LHCN-M2 (cell line): ENCODE measurements at regions not wholly inside any gene's neighbourhood (a gene's known extent, or its start where the extent isn't known, plus 50 kb on each side); places are given as distances from the start of the nearest gene placed in this dataset.
"Not testable (repeated sequence)": the region's sequence is repeated elsewhere in the genome, so short reads cannot be mapped to it uniquely, and the experiment has no call there.

Experiments
- DNase-seq: peaks from one replicate; pipeline ENCODE4 v3.0.0-alpha.2; 2012; ENCODE audit warnings: low read depth

- DNase-seq, result no peak
These were observed 904.3 kb upstream of the GRIA3 start for GRCh38 chrX:122279746-122280145.

GRCh38 chrX:122299822-122300221 is 884.3 kb upstream of the GRIA3 start:
- not testable (repeated sequence) for DNase-seq

GRCh38 chrX:122301491-122301890 is 882.6 kb upstream of the GRIA3 start:
- no peak for DNase-seq

GRCh38 chrX:122303761-122304160 is 880.3 kb upstream of the GRIA3 start:
- no peak for DNase-seq

- no peak for DNase-seq
These were observed 839.3 kb upstream of the GRIA3 start for GRCh38 chrX:122344816-122345215.

- no peak for DNase-seq
These were observed 820.8 kb upstream of the GRIA3 start for GRCh38 chrX:122363112-122363795.

- DNase-seq, result not testable (repeated sequence)
These were observed 808.5 kb upstream of the GRIA3 start for GRCh38 chrX:122375533-122375932.

GRCh38 chrX:122389005-122389404 is 795.1 kb upstream of the GRIA3 start:
- DNase-seq, result no peak

- DNase-seq, result no peak
These were observed 765.3 kb upstream of the GRIA3 start for GRCh38 chrX:122418758-122419157.

- DNase-seq, result no peak
These were observed 762.5 kb upstream of the GRIA3 start for GRCh38 chrX:122421434-122422121.

- no peak for DNase-seq
These were observed 761.5 kb upstream of the GRIA3 start for GRCh38 chrX:122422547-122422946.

GRCh38 chrX:122434942-122435341 is 749.1 kb upstream of the GRIA3 start:
- DNase-seq, result no peak

GRCh38 chrX:122439831-122440230 is 744.2 kb upstream of the GRIA3 start:
- DNase-seq, result no peak

GRCh38 chrX:122440832-122441231 is 743.2 kb upstream of the GRIA3 start:
- DNase-seq, result no peak

- DNase-seq, result no peak
These were observed 742.6 kb upstream of the GRIA3 start for GRCh38 chrX:122441451-122441850.

GRCh38 chrX:122445466-122445865 is 738.6 kb upstream of the GRIA3 start:
- no peak for DNase-seq

- DNase-seq, result no peak
These were observed 719.7 kb upstream of the GRIA3 start for GRCh38 chrX:122464341-122464740.

GRCh38 chrX:122475306-122475705 is 708.8 kb upstream of the GRIA3 start:
- no peak for DNase-seq

GRCh38 chrX:122500556-122500955 is 683.5 kb upstream of the GRIA3 start:
- no peak for DNase-seq

GRCh38 chrX:122501652-122502051 is 682.4 kb upstream of the GRIA3 start:
- DNase-seq, result no peak

- peak; percentile 0 for DNase-seq
These were observed 680.1 kb upstream of the GRIA3 start for GRCh38 chrX:122504026-122504425.

- DNase-seq, result no peak
These were observed 671.5 kb upstream of the GRIA3 start for GRCh38 chrX:122512561-122513072.

GRCh38 chrX:122517786-122518185 is 666.3 kb upstream of the GRIA3 start:
- DNase-seq, result peak; percentile 0
